A172 (cell line): ENCODE measurements at regions not wholly inside any gene's neighbourhood (a gene's known extent, or its start where the extent isn't known, plus 50 kb on each side); places are given as distances from the start of the nearest gene placed in this dataset.
"Not testable (repeated sequence)": the region's sequence is repeated elsewhere in the genome, so short reads cannot be mapped to it uniquely, and the experiment has no call there.

ENCODE experiments used
- DNase-seq: peaks from one replicate; pipeline ENCODE4 v3.0.0-alpha.2; 2015; ENCODE audit warnings: low spot score

DNA sequence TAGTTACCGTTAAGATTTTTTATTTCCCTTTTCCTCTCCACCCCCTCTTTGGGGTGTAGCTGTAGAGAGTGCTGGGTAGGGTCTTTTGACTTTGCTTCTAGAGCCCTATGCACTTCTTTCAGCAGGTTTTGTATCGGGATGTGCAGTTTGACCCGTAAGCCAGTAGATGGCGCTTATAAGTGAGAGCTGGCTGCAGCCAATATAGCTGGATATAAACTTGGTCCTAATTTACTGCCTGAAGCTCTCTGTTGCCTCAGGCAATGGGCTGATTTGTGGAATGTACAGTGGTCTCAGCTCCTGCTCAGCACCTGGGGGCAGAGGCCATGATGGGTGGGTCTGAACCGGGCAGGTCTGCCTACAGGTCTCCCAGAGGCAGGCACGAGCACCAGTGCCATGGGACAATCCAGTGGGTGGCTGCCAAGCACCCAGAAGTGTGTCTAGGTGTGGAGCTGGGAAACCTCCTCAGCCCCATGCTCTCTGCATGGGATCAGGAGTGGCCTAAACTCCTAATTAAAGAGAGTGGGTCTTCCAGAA, 146.5 kb downstream of the SPANXN1 start:
- no peak for DNase-seq

DNA sequence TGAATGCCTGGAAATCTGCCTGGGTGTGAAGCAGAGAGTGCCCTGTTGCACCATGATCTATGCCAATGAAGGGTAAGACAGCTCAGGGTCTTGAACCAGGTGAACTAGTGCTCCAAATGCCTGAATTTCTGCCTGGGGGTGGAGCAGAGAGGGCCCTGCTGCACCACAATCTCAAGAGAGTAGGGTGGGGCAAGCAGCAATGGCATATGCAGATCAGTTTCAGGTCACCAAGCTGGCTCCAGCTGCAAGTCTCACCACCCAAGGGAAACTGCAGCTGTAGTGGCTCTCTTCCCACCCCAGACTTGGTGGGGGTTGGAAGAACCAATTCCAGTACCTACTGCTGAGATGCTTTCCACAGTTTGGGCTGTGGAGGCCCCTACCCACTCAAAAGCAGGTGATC, 147.0 kb downstream of the SPANXN1 start:
- DNase-seq, result no peak

- DNase-seq, result no peak
Observed at GRCh38 chrX:145396612-145397011, 149.3 kb downstream of the SPANXN1 start.

DNA sequence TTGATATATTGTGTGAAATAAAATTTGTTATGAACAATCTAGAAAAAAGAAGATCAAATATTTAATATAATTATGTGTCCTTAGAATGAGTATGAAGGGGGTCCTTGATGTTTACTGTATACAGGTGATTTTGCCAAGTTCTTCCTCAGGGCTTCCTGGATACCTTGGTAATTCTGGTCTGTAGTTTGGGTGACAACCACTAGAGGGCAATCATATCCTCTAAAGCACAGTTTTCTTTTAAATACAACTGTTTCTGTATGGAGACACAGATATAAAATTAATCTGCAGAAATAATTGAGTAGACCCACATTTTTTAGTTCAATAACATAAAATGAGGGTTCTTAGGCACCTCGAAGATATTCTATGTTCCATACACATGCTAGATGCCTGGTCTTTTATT, 157.7 kb downstream of the SPANXN1 start:
- peak; percentile 30 for DNase-seq

- no peak for DNase-seq
Observed at GRCh38 chrX:145410622-145411021, 163.3 kb downstream of the SPANXN1 start.

DNA sequence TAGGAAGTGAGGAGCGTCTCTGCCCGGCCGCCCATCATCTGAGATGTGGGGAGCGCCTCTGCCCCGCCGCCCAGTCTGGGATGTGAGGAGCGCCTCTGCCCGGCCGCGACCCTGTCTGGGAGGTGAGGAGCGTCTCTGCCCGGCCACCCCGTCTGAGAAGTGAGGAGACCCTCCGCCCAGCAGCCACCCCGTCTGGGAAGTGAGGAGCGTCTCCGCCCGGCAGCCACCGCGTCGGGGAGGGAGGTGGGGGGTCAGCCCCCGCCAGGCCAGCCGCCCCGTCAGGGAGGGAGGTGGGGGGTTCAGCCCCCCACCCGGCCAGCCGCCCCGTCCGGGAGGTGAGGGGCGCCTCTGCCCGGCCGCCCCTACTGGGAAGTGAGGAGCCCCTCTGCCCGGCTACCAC, 188.9 kb downstream of the SPANXN1 start:
- not testable (repeated sequence) for DNase-seq

GRCh38 chrX:145464650-145465049, 217.3 kb downstream of the SPANXN1 start:
- no peak for DNase-seq

DNA sequence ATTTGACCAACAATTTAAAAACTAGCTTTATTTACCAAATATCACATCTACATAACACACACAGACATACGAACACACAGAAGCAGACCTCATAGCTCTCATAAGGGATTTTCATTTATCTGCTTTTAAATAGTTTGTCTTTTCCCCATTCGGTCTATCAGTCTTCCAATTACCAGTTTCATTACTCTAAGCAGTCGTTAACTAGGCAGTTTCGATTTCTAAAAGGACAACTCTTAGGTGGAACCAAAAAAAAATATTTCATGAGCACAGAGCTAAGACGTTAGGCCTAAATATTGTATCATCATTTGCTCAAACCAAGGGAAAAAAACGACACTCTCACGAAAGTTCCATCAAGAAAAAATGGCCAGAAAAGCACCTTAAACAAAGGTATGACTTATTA, 228.4 kb downstream of the SPANXN1 start:
- no peak for DNase-seq

DNA sequence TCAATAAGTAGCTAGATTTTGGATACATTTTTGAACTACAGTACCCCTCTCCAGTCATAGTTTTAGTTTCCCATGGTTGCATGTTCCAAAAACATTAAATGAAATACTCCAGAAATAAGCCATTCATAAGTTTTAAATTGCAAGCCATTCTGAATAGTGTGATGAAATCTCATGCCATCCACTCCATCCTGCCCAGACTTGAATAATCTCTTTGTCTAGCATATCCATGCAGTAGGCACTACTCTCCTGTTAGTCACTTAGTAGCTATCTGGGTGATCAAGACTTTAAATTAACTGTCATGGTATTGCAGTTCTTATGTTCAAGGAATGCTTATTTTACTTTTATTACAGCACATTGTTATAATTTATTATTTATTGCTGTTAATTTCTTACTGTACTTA, 237.4 kb downstream of the SPANXN1 start:
- DNase-seq, result no peak

DNA sequence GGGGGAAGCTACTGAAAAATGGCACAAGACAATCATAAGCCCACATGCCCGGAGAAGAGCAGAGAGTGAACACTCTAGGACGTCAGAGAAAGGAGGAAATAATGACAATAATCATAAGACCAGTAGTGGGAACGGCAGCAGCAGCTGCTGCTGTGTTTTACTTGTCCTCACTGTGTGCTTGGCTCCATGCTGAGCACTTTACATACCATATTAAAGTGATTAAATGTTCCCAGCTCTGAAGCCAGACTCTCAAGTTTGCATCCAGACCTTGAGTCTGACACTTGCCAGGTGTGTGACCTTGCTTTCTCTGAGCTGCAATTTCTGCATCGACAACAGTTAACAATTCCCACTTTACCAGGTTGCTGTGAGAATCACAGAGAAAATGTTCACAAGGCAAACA, 255.4 kb downstream of the SPANXN1 start:
- no peak for DNase-seq

GRCh38 chrX:145506214-145506613, 258.9 kb downstream of the SPANXN1 start:
- peak; percentile 63 for DNase-seq

DNA sequence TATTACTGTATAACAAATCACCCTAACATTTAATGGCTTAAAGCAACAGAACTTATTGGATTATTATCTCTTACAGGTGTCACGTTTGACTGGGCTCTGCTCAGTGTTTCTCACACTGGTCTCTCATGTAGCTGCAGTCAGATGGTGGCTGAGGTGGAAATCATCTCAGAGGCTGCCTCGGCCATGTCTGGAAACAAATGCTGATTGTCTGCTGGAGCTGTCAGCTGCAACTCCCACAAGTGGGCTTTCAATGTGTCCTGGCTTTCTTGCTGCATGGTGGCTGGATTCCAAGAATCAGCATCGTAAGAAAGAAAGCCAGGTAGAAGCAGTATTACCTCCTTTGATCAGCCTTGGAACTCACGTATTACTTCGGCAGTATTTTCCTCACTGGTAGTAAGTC, 277.6 kb downstream of the SPANXN1 start:
- DNase-seq, result no peak

DNA sequence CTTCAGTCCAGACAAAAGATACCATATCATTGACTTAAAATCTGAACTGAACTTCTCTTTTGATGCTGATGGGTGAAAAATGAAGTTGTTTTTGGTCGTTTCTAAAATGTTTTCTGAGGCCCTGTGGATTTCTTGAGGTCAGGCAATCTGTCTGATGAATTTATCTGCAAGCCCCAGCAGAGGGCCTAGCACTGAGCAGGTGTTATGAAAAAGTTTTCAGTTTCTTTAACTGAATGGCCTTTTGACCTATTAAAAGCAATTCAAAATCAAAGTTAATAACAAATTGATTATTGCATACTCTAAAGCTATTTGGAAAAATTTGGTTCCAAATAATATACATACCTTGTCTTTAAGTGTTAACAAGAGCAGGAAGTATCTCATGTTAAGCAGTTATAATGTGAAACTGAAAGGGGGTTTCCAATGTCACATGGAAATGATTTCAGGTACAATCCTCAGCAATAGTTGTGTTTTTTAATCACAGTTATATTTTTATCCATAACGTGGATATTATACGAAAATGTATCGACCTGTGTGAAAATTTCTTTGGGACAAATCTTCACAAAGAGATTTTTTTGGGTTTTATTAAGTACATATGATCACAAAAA, 285.0 kb downstream of the SPANXN1 start:
- no peak for DNase-seq

DNA sequence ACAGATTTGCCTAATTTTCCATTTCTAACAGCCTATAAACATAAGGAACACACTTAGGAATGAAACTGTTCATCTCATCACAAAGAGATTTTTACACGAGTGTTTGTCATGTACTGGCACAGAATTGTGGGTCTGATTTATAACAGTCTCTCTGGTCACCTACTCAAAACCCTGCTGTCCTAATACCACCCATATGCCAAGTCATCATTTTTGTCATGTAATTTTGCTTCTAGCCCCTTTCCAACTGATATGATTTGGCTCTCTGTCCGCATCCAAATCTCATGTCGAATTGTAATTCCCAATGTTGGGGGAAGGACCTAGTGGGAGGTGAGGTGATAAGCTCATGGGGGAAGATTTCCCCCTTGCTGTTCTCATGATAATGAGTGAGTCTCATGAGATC, 284.1 kb upstream of the SLITRK2 start:
- no peak for DNase-seq

DNA sequence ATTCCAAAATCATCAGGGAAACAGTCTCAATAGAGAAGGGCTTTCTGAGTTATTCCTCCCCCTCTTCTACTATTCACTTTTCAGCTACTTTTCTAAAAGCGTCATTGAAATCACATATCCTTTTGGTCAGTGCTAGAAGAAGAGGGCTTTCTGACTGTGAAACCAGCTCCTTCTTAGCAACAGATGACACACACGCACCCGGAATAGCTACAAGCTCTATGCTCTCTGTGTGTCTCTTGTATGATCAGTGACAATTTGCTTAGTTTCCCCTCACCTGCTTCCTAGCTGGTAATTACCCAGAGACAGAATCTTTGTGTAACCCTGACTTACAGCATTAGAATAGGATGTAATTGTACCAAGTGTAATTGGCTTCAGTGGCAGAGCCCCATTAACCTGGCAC, 268.1 kb upstream of the SLITRK2 start:
- no peak for DNase-seq

- DNase-seq, result no peak
Observed at GRCh38 chrX:145552643-145553042, 265.0 kb upstream of the SLITRK2 start.

- DNase-seq, result no peak
Observed at GRCh38 chrX:145553702-145554101, 263.9 kb upstream of the SLITRK2 start.

GRCh38 chrX:145563159-145563558, 254.5 kb upstream of the SLITRK2 start:
- DNase-seq, result no peak

- DNase-seq, result peak; percentile 93
Observed at GRCh38 chrX:145609951-145610511, 207.6 kb upstream of the SLITRK2 start.

DNA sequence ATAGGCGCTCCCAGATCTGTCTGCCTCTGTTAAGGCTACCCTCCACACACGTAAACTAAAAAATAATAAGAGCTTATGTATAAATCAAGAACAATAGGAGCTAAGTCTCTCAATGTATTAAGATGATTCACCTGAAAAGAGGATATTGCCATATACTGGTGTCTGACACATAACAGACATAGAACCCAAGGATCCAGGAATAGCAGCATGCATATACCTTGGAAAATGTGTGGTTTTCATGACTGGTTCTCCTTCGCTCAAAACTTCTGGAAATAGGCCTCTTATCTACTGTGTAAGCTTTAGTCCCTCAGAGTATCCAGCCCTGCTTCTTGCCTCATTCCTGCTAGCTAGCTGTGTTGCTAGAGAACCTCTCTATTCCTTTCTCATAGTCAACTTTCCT, 203.7 kb upstream of the SLITRK2 start:
- no peak for DNase-seq

GRCh38 chrX:145620666-145621065, 197.0 kb upstream of the SLITRK2 start:
- DNase-seq, result no peak

GRCh38 chrX:145623453-145623852, 194.2 kb upstream of the SLITRK2 start:
- peak; percentile 6 for DNase-seq

- no peak for DNase-seq
Observed at GRCh38 chrX:145630081-145630480, 187.5 kb upstream of the SLITRK2 start.
